ENCODE measurements at regions not wholly inside any gene's neighbourhood (a gene's known extent, or its start where the extent isn't known, plus 50 kb on each side); places are given as distances from the start of the nearest gene placed in this dataset.

- H3K4me2 ChIP-seq (ENCODE audit: insufficient read depth, low read length), result no peak overlapping the region
- no peak overlapping the region for H2AFZ ChIP-seq (ENCODE audit: low read length)
- no peaks in the 10 kb centered on the region for H3K4me1 ChIP-seq (ENCODE audit: insufficient read depth, low read length)
- H3K27ac ChIP-seq (ENCODE audit: low read depth, low read length), result no peak overlapping the region
- H3K9me3 ChIP-seq (ENCODE audit: low read depth, low read length), result no peaks in the 10 kb centered on the region
- DNase-seq (ENCODE audit: insufficient read length, low spot score, missing footprints), result no peak
- H3K27me3 ChIP-seq (ENCODE audit: insufficient read depth, low read length), result peaks cover 13% of the 10 kb centered on the region
- no peaks in the 10 kb centered on the region for H3K79me2 ChIP-seq (ENCODE audit: insufficient read depth, low read length)
- no peaks in the 10 kb centered on the region for H4K20me1 ChIP-seq (ENCODE audit: insufficient read depth, low read length)
- H3K36me3 ChIP-seq (ENCODE audit: insufficient read depth, low read length), result no peaks in the 10 kb centered on the region
- TF ChIP-seq CTCF (IDR thresholded peaks at IDR 0.05; ENCODE audit: extremely low read depth, low read depth, low read length), result no peak
- no peak overlapping the region for H3K4me3 ChIP-seq (ENCODE audit: insufficient read depth, low read length)
Observed at GRCh38 chr16:86176462-86176861, 277.5 kb downstream of the IRF8 start.

GRCh38 chr16:86180244-86180643 is 281.3 kb downstream of the IRF8 start:
- H4K20me1 ChIP-seq (ENCODE audit: insufficient read depth, low read length), result no peaks in the 10 kb centered on the region
- H3K27ac ChIP-seq (ENCODE audit: low read depth, low read length), result no peak overlapping the region
- no peak for DNase-seq (ENCODE audit: insufficient read length, low spot score, missing footprints)
- no peak for TF ChIP-seq CTCF (IDR thresholded peaks at IDR 0.05; ENCODE audit: extremely low read depth, low read depth, low read length)
- no peak overlapping the region for H3K4me3 ChIP-seq (ENCODE audit: insufficient read depth, low read length)
- H3K4me2 ChIP-seq (ENCODE audit: insufficient read depth, low read length), result no peak overlapping the region
- no peaks in the 10 kb centered on the region for H3K9me3 ChIP-seq (ENCODE audit: low read depth, low read length)
- no peaks in the 10 kb centered on the region for H3K36me3 ChIP-seq (ENCODE audit: insufficient read depth, low read length)
- H3K4me1 ChIP-seq (ENCODE audit: insufficient read depth, low read length), result no peaks in the 10 kb centered on the region
- no peaks in the 10 kb centered on the region for H3K79me2 ChIP-seq (ENCODE audit: insufficient read depth, low read length)
- H2AFZ ChIP-seq (ENCODE audit: low read length), result no peak overlapping the region
- H3K27me3 ChIP-seq (ENCODE audit: insufficient read depth, low read length), result no peaks in the 10 kb centered on the region

- Histone ChIP-seq H3K36me3 (ENCODE audit: insufficient read depth, low read length) (no peaks in the 10 kb centered on the region), H4K20me1 (ENCODE audit: insufficient read depth, low read length) (no peaks in the 10 kb centered on the region), H3K4me3 (ENCODE audit: insufficient read depth, low read length) (no peak overlapping the region), H3K79me2 (ENCODE audit: insufficient read depth, low read length) (no peaks in the 10 kb centered on the region), H3K27me3 (ENCODE audit: insufficient read depth, low read length) (peaks cover 4% of the 10 kb centered on the region), H3K4me1 (ENCODE audit: insufficient read depth, low read length) (no peaks in the 10 kb centered on the region), H2AFZ (ENCODE audit: low read length) (no peak overlapping the region), H3K4me2 (ENCODE audit: insufficient read depth, low read length) (no peak overlapping the region), H3K9me3 (ENCODE audit: low read depth, low read length) (no peaks in the 10 kb centered on the region), H3K27ac (ENCODE audit: low read depth, low read length) (no peak overlapping the region)
- no peak for DNase-seq (ENCODE audit: insufficient read length, low spot score, missing footprints)
- TF ChIP-seq CTCF (IDR thresholded peaks at IDR 0.05; ENCODE audit: extremely low read depth, low read depth, low read length), result no peak
Observed at GRCh38 chr16:86180780-86181179, 281.8 kb downstream of the IRF8 start.

GRCh38 chr16:86181526-86181925 is 282.6 kb downstream of the IRF8 start:
- no peak for DNase-seq (ENCODE audit: insufficient read length, low spot score, missing footprints)
- no peaks in the 10 kb centered on the region for H3K36me3 ChIP-seq (ENCODE audit: insufficient read depth, low read length)
- H4K20me1 ChIP-seq (ENCODE audit: insufficient read depth, low read length), result no peaks in the 10 kb centered on the region
- no peaks in the 10 kb centered on the region for H3K79me2 ChIP-seq (ENCODE audit: insufficient read depth, low read length)
- H3K4me3 ChIP-seq (ENCODE audit: insufficient read depth, low read length), result no peak overlapping the region
- H3K4me2 ChIP-seq (ENCODE audit: insufficient read depth, low read length), result no peak overlapping the region
- H3K9me3 ChIP-seq (ENCODE audit: low read depth, low read length), result no peaks in the 10 kb centered on the region
- H3K4me1 ChIP-seq (ENCODE audit: insufficient read depth, low read length), result no peaks in the 10 kb centered on the region
- no peak overlapping the region for H2AFZ ChIP-seq (ENCODE audit: low read length)
- H3K27me3 ChIP-seq (ENCODE audit: insufficient read depth, low read length), result peaks cover 6% of the 10 kb centered on the region
- H3K27ac ChIP-seq (ENCODE audit: low read depth, low read length), result no peak overlapping the region
- no peak for TF ChIP-seq CTCF (IDR thresholded peaks at IDR 0.05; ENCODE audit: extremely low read depth, low read depth, low read length)
